ENCODE measurements at regions not wholly inside any gene's neighbourhood (a gene's known extent, or its start where the extent isn't known, plus 50 kb on each side); places are given as distances from the start of the nearest gene placed in this dataset.
"Not testable (repeated sequence)": the region's sequence is repeated elsewhere in the genome, so short reads cannot be mapped to it uniquely, and the experiment has no call there.

DNA sequence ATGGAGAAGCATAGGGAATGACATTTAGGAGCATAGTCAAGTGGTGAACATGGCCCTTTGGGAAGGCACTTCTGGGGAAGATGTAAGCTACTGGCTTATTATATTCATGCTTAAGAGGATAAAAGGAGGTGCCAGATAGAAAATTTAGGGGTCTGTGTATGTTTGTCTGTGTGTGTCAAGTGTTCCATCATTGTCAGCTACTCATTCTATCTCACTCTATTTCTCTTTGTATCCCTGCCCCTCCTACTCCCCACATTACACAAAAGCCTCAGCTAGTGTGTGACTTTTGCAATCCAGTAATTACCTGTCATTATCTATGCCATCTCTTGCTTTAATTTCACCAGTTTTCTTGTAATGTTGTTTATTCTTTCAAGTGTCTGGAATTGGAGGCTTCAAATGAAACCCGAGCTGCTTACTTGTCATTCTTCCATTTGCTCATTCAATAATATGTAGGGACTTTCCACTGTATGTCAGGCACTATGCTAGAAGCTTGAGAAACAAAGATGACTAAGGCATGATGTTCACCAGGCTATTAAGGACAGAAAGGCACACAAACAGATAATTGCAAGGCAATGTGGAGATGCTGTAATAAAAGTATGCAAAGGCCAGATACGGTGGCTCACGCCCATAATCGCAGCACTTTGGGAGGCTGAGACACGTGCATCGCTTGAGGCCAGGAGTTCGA is 229.8 kb upstream of the TEX13C start:
- no peak for DNase-seq

GRCh38 chrX:125093852-125094251 is 225.8 kb upstream of the TEX13C start:
- no peak for DNase-seq

GRCh38 chrX:125094901-125095300 is 224.8 kb upstream of the TEX13C start:
- DNase-seq, result no peak

- DNase-seq, result no peak
These were observed 223.2 kb upstream of the TEX13C start for GRCh38 chrX:125096469-125096868.

DNA sequence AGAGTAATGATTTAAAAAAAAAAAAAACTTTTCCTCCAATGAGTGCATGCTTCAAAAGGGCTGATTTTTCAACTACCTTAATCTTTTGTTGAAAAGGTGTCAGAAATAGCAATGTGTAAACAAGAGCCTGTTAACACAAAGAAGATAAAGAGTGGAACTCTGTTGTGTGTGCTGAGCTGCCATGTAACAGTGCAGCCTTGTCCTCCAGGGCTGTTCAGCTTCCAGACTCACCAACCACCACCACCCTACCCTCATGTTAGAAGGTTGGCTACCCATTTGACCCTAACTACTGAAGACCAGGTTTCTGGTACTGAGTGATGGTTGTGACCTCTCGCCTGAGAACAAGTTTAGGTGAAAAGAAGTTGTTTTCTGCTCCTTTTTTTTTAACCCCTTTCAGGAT is 222.8 kb upstream of the TEX13C start:
- DNase-seq, result no peak

DNA sequence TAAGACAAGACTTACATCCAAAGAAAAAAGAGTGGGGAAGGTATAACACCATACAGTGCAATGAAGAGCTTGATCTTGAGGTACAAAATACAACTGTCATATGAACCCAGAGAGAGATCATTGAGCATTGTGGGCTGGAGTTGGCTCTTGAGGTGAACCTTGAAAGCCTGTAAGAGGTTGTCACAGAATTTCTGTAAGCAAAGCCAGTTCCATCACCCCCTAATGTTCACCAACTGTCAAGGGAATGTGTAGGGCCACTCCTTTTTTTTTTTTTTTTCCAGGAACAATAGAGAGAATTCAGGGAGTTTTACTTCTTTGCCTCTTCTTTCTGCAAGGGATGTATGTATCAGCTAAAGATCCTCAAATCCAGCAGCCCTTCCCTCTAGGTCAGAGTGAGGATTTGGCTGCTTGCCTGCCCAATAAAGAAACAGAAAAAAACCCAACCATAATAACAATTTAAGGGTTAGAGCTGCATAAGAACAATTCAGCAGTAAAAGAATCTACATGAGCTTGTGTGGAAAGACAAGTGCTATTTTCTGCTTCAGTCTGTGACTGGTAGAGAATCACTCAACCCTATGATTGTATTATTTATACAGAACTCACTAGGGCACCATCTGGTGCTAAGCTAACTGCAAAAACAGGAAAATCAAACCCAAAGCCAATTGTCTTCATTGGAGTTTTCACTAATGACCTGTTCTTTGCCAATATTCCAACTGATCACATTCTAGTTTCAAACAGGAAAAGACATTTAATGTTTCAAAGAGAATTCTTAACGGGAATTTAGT is 217.5 kb upstream of the TEX13C start:
- no peak for DNase-seq

- DNase-seq, result no peak
These were observed 216.0 kb upstream of the TEX13C start for GRCh38 chrX:125103693-125104092.

- no peak for DNase-seq
These were observed 210.8 kb upstream of the TEX13C start for GRCh38 chrX:125108921-125109320.

- DNase-seq, result no peak
These were observed 188.5 kb upstream of the TEX13C start for GRCh38 chrX:125131164-125131563.

DNA sequence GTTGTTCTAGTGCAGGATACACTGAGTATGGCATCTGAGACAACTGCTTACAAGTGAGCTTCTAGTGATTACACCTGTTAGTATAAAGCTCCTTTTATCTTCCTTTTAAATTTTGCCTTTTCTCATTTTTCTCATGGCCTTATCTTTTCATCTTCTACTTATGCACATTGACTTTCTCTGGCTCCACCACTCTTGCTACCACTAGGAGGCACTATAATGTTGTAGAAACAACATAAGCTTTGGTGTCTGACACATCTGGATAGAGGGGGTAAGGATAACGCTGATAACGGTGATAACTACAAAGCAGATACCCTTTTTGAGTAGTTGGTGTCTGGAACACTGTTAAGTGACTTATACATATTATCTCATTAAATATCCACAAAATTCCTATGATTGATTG is 187.4 kb upstream of the TEX13C start:
- DNase-seq, result no peak

GRCh38 chrX:125137521-125137920 is 182.2 kb upstream of the TEX13C start:
- no peak for DNase-seq

DNA sequence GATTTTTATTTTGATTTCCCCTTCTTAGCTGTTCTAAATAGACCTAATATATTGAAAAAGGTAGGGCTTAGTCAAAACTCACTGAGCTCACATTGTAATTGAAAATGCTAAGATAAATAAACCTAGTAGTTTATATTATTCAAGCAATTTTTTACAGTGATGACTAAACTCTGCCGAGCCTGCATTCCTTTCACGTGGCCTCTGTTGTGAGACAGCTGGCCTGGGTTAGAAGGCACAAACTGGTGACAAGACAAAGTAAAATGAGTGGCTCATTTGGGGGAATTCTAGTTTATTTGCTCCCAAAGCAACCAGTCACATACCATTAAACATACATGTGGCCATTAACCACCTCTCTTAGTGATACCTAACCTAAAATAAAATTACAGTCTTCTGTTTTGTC is 169.4 kb upstream of the TEX13C start:
- no peak for DNase-seq

GRCh38 chrX:125151146-125151545 is 168.5 kb upstream of the TEX13C start:
- no peak for DNase-seq

DNA sequence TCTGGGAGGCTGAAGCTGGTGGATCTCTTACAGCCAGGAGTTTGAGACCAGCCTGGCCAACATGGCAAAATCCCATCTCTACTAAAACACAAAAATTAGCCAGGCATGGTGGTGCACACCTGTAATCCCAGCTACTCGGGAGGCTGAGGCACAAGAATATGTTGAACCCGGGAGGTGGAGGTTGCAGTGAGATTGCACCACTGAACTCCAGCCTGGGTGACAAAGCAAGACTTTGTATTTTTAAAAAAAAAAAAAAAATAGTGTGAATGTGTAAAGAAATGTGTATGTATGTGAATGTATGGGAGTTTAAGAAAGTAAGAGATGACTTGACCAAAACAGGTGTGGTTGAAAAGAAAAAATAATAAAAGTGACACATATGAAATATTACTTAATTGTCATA is 167.7 kb upstream of the TEX13C start:
- DNase-seq, result no peak

DNA sequence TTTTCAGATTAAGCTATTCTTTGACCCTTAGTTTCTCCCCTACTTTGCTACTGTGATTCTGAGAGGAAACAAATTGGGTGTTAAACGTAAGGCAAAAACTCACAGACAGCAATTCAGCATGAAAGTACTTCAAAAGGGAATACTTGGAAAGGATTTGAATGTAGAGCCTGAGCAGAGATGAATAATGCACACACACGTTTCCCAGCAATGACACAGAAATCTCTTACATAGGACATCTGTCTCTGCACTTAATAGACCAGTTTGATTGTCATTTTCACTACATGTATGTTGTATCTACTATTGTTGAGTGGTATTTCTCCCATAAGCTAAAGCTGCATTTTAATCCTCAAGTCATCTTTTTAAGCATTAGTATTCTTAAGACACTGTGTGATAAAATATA is 166.1 kb upstream of the TEX13C start:
- DNase-seq, result no peak

DNA sequence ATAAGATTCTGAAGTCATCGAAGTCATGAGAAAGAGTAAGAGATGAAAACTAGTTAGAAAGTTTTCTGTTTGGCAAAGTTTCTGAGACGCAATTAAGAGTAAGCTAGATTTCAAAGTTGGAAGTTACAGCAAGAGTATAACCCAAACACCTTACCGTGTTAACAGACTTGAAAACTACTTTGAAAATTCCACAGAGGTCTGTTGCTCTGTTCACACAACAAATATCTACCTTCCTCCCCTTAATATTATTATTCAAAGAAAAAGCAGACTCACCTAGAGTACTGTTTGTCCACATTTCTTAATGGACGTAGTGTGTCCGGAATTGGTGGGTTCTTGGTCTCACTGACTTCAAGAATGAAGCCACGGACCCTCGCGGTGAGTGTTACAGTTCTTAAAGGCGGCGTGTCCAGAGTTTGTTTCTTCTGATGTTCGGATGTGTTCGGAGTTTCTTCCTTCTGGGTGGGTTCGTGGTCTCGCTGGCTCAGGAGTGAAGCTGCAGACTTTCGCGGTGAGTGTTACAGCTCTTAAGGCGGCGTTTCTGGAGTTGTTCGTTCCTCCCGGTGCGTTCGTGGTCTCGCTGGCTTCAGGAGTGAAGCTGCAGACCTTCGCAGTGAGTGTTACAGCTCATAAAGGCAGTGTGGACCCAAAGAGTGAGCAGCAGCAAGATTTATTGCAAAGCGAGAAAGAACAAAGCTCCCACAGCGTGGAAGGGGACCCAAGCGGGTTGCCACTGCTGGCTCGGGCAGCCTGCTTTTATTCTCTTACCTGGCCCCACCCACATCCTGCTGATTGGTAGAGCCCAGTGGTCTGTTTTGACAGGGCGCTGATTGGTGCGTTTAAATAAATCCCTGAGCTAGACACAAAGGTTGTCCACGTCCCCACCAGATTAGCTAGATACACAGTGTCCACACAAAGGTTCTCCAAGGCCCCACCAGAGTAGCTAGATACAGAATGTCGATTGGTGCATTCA is 165.1 kb upstream of the TEX13C start:
- DNase-seq, result not testable (repeated sequence)

DNA sequence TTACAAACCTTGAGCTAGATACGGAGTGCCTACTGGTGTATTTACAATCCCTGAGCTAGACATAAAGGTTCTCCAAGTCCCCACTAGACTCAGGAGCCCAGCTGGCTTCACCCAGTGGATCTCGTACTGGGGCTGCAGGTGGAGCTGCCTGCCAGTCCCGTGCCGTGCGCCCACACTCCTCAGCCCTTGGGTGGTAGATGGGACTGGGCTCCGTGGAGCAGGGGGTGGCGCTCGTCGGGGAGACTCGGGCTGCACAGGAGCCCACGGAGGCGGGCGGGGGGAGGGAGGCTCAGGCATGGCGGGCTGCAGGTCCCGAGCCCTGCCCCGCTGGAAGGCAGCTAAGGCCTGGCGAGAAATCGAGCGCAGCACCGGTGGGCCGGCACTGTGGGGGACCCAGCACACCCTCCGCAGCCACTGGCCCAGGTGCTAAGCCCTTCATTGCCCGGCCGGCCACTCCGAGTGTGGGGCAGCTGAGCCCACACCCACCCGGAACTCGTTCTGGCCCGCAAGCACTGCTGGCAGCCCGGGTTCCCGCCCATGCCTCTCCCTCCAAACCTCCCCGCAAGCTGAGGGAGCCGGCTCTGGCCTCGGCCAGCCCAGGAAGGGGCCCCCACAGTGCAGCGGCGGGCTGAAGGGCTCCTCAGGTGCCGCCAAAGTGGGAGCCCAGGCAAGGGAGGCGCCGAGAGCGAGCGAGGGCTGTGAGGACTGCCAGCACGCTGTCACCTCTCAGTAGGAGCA is 164.2 kb upstream of the TEX13C start:
- DNase-seq, result peak; percentile 10

- no peak for DNase-seq
These were observed 149.2 kb upstream of the TEX13C start for GRCh38 chrX:125170459-125170858.

GRCh38 chrX:125172531-125172930 is 147.1 kb upstream of the TEX13C start:
- no peak for DNase-seq

GRCh38 chrX:125175991-125176584 is 143.6 kb upstream of the TEX13C start:
- no peak for DNase-seq

DNA sequence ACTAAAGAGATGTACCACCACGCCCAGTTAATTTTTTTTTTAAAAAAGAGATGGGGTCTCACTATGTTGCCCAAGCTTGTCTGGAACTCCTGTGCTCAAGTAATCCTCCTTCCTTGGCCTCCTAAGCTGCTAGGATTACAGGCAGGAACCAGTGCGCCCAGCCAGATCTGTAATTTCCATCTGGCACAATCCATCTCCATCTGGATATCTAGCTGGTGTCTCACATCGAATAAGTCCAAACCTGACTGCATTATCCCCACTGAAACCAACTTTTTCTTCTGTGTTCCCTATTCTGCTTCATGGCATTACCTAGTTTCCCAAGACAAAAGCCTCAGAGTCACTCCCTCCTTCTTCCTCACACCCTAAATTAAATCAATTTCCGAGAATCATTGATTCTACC is 125.8 kb upstream of the TEX13C start:
- no peak for DNase-seq

- DNase-seq, result no peak
These were observed 121.1 kb upstream of the TEX13C start for GRCh38 chrX:125198546-125198945.

Data from activated gamma-delta T cell (primary cell).